A673 (cell line): ENCODE measurements at regions not wholly inside any gene's neighbourhood (a gene's known extent, or its start where the extent isn't known, plus 50 kb on each side); places are given as distances from the start of the nearest gene placed in this dataset.

Experiments
- BruUV-seq: library from RNA; stranded (reverse); fragments of 400-500 nt; replicated peaks from 2 replicates; lab custom pipeline; 2021; lab: Mats Ljungman, UMichigan
- CTCF ChIA-PET: fragments of 300-600 bp; sonication (Branson Sonifier 250); formaldehyde crosslinking; loops from one replicate; lab custom pipeline; 2022; ENCODE audit warnings: antibody characterized with exemption; lab: Charles Lee
- POLR2A ChIA-PET: fragments of 300-600 bp; sonication (Branson Sonifier 250); formaldehyde crosslinking; loops from one replicate; lab custom pipeline; 2022; ENCODE audit warnings: antibody characterized with exemption; ENCODE audit not compliant: low non-redundant PET; lab: Charles Lee
- DNase-seq: peaks from one replicate; pipeline ENCODE4 v3.0.0-alpha.2; 2015; ENCODE audit warnings: low spot score
- H3K27ac ChIP-seq: fragments of 200-600 bp; sonication (generic); 2 replicates; pipeline ENCODE4 v1.5.1; 2016; ENCODE audit warnings: mixed run types, low read depth, mild to moderate bottlenecking, mixed read lengths, antibody characterized with exemption, low read length; ENCODE audit not compliant: poor library complexity, severe bottlenecking
- H3K27me3 ChIP-seq: fragments of 200-600 bp; sonication (generic); replicated peaks from 2 replicates; pipeline ENCODE4 v1.6.1; 2017; ENCODE audit warnings: mixed run types, low read depth, mild to moderate bottlenecking, mixed read lengths, antibody characterized with exemption, low read length; ENCODE audit not compliant: insufficient read depth, poor library complexity
- H3K36me3 ChIP-seq: fragments of 200-600 bp; sonication (generic); 2 replicates; pipeline ENCODE4 v1.6.1; 2016; ENCODE audit warnings: mixed run types, mild to moderate bottlenecking, mixed read lengths, antibody characterized with exemption, low read length; ENCODE audit not compliant: insufficient read depth, poor library complexity, severe bottlenecking
- H3K4me1 ChIP-seq: fragments of 200-600 bp; sonication (generic); 2 replicates; pipeline ENCODE4 v1.6.1; 2017; ENCODE audit warnings: mixed run types, mild to moderate bottlenecking, mixed read lengths, antibody characterized with exemption, low read length; ENCODE audit not compliant: insufficient read depth, poor library complexity, severe bottlenecking
- H3K4me3 ChIP-seq: fragments of 200-600 bp; sonication (generic); 2 replicates; pipeline ENCODE4 v1.5.1; 2016; ENCODE audit warnings: low read depth, mixed run types, mild to moderate bottlenecking, mixed read lengths, low read length; ENCODE audit not compliant: poor library complexity, severe bottlenecking
- H3K9me3 ChIP-seq: fragments of 200-600 bp; sonication (generic); 2 replicates; pipeline ENCODE4 v1.6.1; 2016; ENCODE audit warnings: mixed run types, low read depth, mild to moderate bottlenecking, mixed read lengths, antibody characterized with exemption, low read length; ENCODE audit not compliant: poor library complexity, severe bottlenecking
- EZH2 ChIP-seq: fragments of 200-600 bp; sonication (generic); IDR thresholded peaks from 2 replicates; pipeline ENCODE4 v1.6.1; 2017; ENCODE audit warnings: borderline replicate concordance, low read depth, mild to moderate bottlenecking, mixed read lengths, antibody characterized with exemption, low read length; ENCODE audit not compliant: poor library complexity, severe bottlenecking
- intact Hi-C: fragments of 100-400 bp; cut with micrococcal nuclease; formaldehyde crosslinking; loops from one replicate; pipeline ENCODE4 v1.10.0; 2022; ENCODE audit not compliant: unreplicated experiment
- TF ChIP-seq, protein P1 (sequence below): fragments of 300-800, 200-600 bp; sonication (generic); conservative IDR thresholded peaks from 2 replicates; pipeline ENCODE4 v1.5.1; 2017; ENCODE audit warnings: low read depth, mild to moderate bottlenecking, antibody characterized with exemption, low read length, moderate library complexity, mixed read lengths

DNA sequence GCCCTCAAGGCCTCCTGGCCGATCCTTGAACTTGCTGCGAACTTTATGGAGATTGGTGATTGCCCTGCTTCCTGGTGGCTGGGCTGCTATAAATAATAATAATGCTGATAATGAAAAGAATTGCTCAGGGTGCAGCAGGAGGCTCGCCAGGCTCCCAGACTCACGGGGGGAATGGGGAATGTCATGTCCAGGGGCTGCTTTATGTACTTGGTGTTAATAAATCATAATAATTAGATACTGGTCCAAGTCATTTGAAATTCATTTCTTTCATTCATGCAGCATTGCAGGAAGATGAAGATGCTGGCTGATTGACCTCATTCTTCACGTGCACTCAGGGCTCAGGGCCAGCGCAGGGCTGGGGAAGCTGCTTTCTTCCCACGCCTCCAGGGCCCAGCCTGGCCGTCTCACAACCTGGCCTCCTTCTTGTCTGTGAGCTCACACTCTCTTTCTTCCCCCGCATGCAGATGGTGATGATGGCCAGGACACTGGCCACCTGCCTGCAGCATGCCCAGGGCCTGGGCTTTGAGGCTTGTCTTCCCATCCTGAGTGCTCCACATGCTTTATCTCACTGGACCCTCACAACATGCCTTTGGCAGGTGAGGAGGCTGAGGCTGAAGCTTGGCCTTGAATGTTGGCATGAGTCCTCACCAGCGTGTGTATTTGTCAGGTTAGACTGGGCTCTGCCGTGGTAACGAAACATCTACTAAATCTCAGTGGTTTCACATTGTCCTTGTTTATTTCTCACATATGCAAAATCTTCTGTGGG is 138.4 kb upstream of the TNS3 start:
- H3K4me1 ChIP-seq, result no peaks in the 10 kb centered on the region
- no peak for TF ChIP-seq EZH2
- TF ChIP-seq, protein P1, sequence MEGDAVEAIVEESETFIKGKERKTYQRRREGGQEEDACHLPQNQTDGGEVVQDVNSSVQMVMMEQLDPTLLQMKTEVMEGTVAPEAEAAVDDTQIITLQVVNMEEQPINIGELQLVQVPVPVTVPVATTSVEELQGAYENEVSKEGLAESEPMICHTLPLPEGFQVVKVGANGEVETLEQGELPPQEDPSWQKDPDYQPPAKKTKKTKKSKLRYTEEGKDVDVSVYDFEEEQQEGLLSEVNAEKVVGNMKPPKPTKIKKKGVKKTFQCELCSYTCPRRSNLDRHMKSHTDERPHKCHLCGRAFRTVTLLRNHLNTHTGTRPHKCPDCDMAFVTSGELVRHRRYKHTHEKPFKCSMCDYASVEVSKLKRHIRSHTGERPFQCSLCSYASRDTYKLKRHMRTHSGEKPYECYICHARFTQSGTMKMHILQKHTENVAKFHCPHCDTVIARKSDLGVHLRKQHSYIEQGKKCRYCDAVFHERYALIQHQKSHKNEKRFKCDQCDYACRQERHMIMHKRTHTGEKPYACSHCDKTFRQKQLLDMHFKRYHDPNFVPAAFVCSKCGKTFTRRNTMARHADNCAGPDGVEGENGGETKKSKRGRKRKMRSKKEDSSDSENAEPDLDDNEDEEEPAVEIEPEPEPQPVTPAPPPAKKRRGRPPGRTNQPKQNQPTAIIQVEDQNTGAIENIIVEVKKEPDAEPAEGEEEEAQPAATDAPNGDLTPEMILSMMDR, result no peak
- no peaks in the 10 kb centered on the region for H3K36me3 ChIP-seq
- no peaks in the 10 kb centered on the region for H3K9me3 ChIP-seq
- no TSS peak for BruUV-seq
- H3K27ac ChIP-seq, result no peak overlapping the region
- H3K27me3 ChIP-seq, result peaks cover 5% of the 10 kb centered on the region
- intact Hi-C loops, result no loop called here
- DNase-seq, result no peak
- CTCF ChIA-PET, result interaction anchor here (0.6 kb wide), 1 partner anchor 227 kb away, joined by 6 read pairs; no protein-coding TSS in a partner anchor
- H3K4me3 ChIP-seq, result no peak overlapping the region
- POLR2A ChIA-PET, result no interaction called here

DNA sequence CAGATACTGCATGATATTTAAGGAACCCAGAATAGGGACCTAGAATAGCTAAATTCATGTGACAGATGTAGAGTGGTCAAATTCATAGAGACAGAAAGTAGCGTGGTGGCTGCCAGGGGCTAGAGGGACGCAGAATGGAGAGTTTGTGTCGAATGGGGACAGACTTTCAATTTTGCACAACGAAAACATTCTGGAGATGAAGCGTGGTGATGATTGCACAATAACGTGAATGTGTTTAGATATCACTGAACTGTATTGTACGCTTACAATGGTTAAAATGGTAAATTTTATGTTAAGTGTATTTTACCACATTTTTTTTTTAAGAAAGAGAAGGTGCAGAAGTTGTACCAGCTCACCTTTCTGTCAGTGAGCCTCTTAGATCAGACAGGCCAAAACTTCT is 137.8 kb upstream of the TNS3 start:
- no peaks in the 10 kb centered on the region for H3K9me3 ChIP-seq
- no peak overlapping the region for H3K4me3 ChIP-seq
- CTCF ChIA-PET, result interaction anchor here (0.6 kb wide), 1 partner anchor 226 kb away, joined by 6 read pairs; no protein-coding TSS in a partner anchor
- no peak overlapping the region for H3K27ac ChIP-seq
- BruUV-seq, result no TSS peak
- POLR2A ChIA-PET, result no interaction called here
- no peak for TF ChIP-seq EZH2
- TF ChIP-seq, protein P1, result no peak
- DNase-seq, result no peak
- H3K36me3 ChIP-seq, result no peaks in the 10 kb centered on the region
- H3K27me3 ChIP-seq, result peaks cover 5% of the 10 kb centered on the region
- intact Hi-C loops, result no loop called here
- no peaks in the 10 kb centered on the region for H3K4me1 ChIP-seq

DNA sequence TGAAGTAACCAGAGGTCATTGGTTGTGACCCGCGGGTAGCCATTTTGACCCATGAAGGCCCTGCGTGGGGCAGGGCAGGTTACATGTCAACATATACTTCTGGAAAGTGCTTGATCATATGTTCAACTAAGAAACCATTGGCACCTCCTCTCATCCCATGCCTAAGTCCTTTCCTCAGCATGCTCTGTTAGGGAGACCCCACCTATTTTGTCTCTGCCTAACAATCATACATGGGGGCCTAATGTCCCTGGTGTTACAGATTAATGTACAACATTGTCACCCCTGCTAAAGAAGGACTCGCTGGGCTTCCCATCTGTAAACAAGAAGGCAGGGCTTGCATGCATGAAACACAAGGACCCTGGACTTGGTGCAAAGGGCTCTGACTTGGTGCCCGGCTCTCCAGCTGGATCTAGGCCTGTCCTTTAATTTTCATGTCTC is 133.7 kb upstream of the TNS3 start:
- CTCF ChIA-PET, result no interaction called here
- no peak for DNase-seq
- intact Hi-C loops, result no loop called here
- Histone ChIP-seq H3K27ac (no peak overlapping the region), H3K36me3 (no peaks in the 10 kb centered on the region), H3K4me3 (no peak overlapping the region), H3K27me3 (peaks cover 5% of the 10 kb centered on the region), H3K9me3 (no peaks in the 10 kb centered on the region), H3K4me1 (no peaks in the 10 kb centered on the region)
- TF ChIP-seq, protein P1, result no peak
- TF ChIP-seq EZH2, result no peak
- POLR2A ChIA-PET, result no interaction called here
- no TSS peak for BruUV-seq
